OCI-LY3 (cell line): ENCODE measurements at regions not wholly inside any gene's neighbourhood (a gene's known extent, or its start where the extent isn't known, plus 50 kb on each side); places are given as distances from the start of the nearest gene placed in this dataset.

ENCODE experiments used
- CTCF ChIP-seq: fragments of 200-600, 300-600 bp; sonication (generic); IDR thresholded peaks from 2 replicates; pipeline ENCODE4 v1.5.1; 2014; ENCODE audit warnings: antibody characterized with exemption, low read length, low read depth
- EZH2phosphoT487 ChIP-seq: fragments of 200-600 bp; shearing (Covaris generic); IDR thresholded peaks from 2 replicates; pipeline ENCODE4 v1.6.1; 2018; ENCODE audit warnings: antibody characterized with exemption, mixed run types, low read depth

- TF ChIP-seq CTCF (no peak), EZH2phosphoT487 (no peak)
Observed at GRCh38 chr9:88267283-88267682, 121.0 kb upstream of the SPIN1 start.
